Heart right ventricle (tissue), 16 donors: ENCODE measurements at regions not wholly inside any gene's neighbourhood (a gene's known extent, or its start where the extent isn't known, plus 50 kb on each side); places are given as distances from the start of the nearest gene placed in this dataset.

ENCODE experiments used
- ATAC-seq, 8 donors: fragments of 200-7000 bp; cut with Tn5 transposase; one replicate each; pipeline ENCODE4 v1.9.1; 2020; ENCODE audit warnings: mild to moderate bottlenecking in 8 of 8, moderate library complexity in 8 of 8, moderate number of reproducible peaks in 1 of 8
- DNase-seq, 2 donors: peaks; one replicate each; pipeline ENCODE4 v3.0.0-alpha.2; 2020
- H3K27ac ChIP-seq, 10 donors: fragments of 200-600 bp; sonication (generic) in 2 of 10; one replicate each; pipeline versions ENCODE4 v1.5.0 to v1.8.0; 2020 to 2022; ENCODE audit warnings: mild to moderate bottlenecking in 3 of 10
- H3K27me3 ChIP-seq, 7 donors: fragments of 200-600 bp; one replicate each; pipeline ENCODE4 v1.8.0; 2021 to 2022; ENCODE audit warnings: mild to moderate bottlenecking in 2 of 7
- H3K36me3 ChIP-seq, 9 donors: fragments of 200-600 bp; sonication (generic) in 1 of 9; one replicate each; pipeline versions ENCODE4 v1.5.0 to v1.8.0; 2020 to 2022; ENCODE audit warnings: mild to moderate bottlenecking in 2 of 9
- H3K4me1 ChIP-seq, 9 donors: fragments of 200-600 bp; sonication (generic) in 1 of 9; one replicate each; pipeline versions ENCODE4 v1.5.0 to v1.8.0; 2020 to 2022; ENCODE audit warnings: mild to moderate bottlenecking in 4 of 9
- H3K4me3 ChIP-seq, 10 donors: fragments of 200-600 bp; sonication (generic) in 2 of 10; one replicate each; pipeline versions ENCODE4 v1.5.0 to v1.8.0; 2020 to 2022; ENCODE audit warnings: mild to moderate bottlenecking in 7 of 10, moderate library complexity in 2 of 10
- H3K9me3 ChIP-seq, 11 donors: fragments of 200-600 bp in 10 of 11; sonication (generic) in 2 of 11; one replicate each; pipeline versions ENCODE4 v1.5.0 to v1.8.0; 2013 to 2022; ENCODE audit warnings: mild to moderate bottlenecking in 2 of 11, control low read depth in 1 of 11, moderate library complexity in 1 of 11
- WGBS, 2 donors: extraction: QIAGEN DNeasy Blood & Tissue Kit; methylation state at CpG; one replicate each; pipeline ENCODE4 v1.1.7; 2013; ENCODE audit warnings: inconsistent platforms in 1 of 2; 5-methylcytosine and 5-hydroxymethylcytosine counted together
- intact Hi-C, 10 donors: fragments of 100-400 bp; cut with DNase I; formaldehyde crosslinking; loops; one replicate each; pipeline versions ENCODE4 v1.11.1 to v1.14.2; 2022
- TF ChIP-seq, protein P1 (sequence below), 9 donors: fragments of 200-600 bp; sonication (generic) in 2 of 9; IDR thresholded peaks; one replicate each; pipeline versions ENCODE4 v1.5.0 to v1.8.0; 2021 to 2022; ENCODE audit warnings: antibody characterized with exemption in 9 of 9, mild to moderate bottlenecking in 5 of 9, moderate library complexity in 1 of 9
- donor health status: Arrhythmogenic right ventricular cardiomyopathy.
- donor health status: ischemic (EF 13 %, LVEDD 7.1; RV severe dilation, severe dysfunction).
- donor health status: healthy with polysubstance abuse.
- donor health status: DM: no; HTN: yes; CAD: no.
- donor health status: DM: no; HTN: no; CAD: no.
- donor health status: ischemic (EF 25% LVEDD 6.9; RV normal size, moderate dysfunction).
- donor health status: ischemic (EF 25% LVEDD 5.7; RV mildly dilated, moderate dysfunction).
- donor health status: healthy.
- donor health status: DM: yes; HTN: yes; CAD: no.
- donor health status: Ischemic cardiomyopathy.
- donor health status: ischemic (EF 35%, LVEDD 5.7; RV mildly dilated, moderate dysfunction).
- donor health status: nonischemic (EF 11% LVEDD 7.7; RV severe dilation, severe dysfunction).
- donor health status: DM: yes; HTN: yes; CAD: no.
- donor health status: PGD.
- donor health status: ischemic (EF 29% LVEDD 5.4; RV normal size, mild dysfunction).
- donor health status: nonischemic (EF 23%, LVEDD 6.1; RV moderate dilation, normal function).

GRCh38 chr3:124582621-124583395 is 147.4 kb upstream of the UMPS start:
- WGBS, 2 donors: 93 to 96% methylated on average over 3 of the region's 3 CpGs
- intact Hi-C loops: loop anchor here in 2 of 10 donors (5.0 kb wide), 2 partner anchors 94 to 99 kb away; no protein-coding TSS in a partner anchor
- TF ChIP-seq, protein P1, sequence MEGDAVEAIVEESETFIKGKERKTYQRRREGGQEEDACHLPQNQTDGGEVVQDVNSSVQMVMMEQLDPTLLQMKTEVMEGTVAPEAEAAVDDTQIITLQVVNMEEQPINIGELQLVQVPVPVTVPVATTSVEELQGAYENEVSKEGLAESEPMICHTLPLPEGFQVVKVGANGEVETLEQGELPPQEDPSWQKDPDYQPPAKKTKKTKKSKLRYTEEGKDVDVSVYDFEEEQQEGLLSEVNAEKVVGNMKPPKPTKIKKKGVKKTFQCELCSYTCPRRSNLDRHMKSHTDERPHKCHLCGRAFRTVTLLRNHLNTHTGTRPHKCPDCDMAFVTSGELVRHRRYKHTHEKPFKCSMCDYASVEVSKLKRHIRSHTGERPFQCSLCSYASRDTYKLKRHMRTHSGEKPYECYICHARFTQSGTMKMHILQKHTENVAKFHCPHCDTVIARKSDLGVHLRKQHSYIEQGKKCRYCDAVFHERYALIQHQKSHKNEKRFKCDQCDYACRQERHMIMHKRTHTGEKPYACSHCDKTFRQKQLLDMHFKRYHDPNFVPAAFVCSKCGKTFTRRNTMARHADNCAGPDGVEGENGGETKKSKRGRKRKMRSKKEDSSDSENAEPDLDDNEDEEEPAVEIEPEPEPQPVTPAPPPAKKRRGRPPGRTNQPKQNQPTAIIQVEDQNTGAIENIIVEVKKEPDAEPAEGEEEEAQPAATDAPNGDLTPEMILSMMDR (IDR thresholded peaks at IDR 0.05): no peak
- no peak overlapping the region for H3K27ac ChIP-seq
- no peak overlapping the region for H3K4me3 ChIP-seq
- peaks cover 0 to 43% (median 0%) of the 10 kb centered on the region in 7 donors for H3K27me3 ChIP-seq
- no peak for ATAC-seq
- H3K4me1 ChIP-seq: peaks cover 0 to 38% (median 27%) of the 10 kb centered on the region in 9 donors
- DNase-seq: no peak
- H3K9me3 ChIP-seq: no peaks in the 10 kb centered on the region
- no peaks in the 10 kb centered on the region for H3K36me3 ChIP-seq

DNA sequence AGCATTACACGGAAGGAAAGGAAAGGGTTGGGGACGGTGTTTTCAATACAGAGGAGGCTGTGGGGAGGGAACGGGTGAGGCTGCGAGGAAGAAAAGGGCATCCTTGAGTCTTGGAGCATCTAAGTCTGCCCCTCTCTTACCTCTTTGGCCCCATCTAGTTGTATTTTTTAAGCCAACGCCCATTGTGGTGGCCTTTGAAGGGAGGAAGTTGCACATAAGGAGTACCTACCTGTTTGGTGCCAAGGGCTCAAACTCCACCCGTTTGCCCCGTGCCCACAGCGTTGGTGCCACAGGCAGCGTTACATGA is 146.1 kb upstream of the UMPS start:
- Histone ChIP-seq H3K4me3 (peak overlapping the region; percentile 32 to 70 (median 65)), H3K27me3 (peaks cover 0 to 43% (median 0%) of the 10 kb centered on the region in 7 donors), H3K4me1 (peaks cover 0 to 45% (median 27%) of the 10 kb centered on the region in 9 donors), H3K27ac (peak overlapping the region in 8 of 10 donors; percentile 75 to 91 (median 87)), H3K36me3 (no peaks in the 10 kb centered on the region), H3K9me3 (no peaks in the 10 kb centered on the region)
- DNase-seq (no peak), ATAC-seq (no peak)
- TF ChIP-seq, protein P1 (IDR thresholded peaks at IDR 0.05): no peak
- WGBS, 2 donors: 7 to 18% methylated on average over 9 of the region's 9 CpGs
- intact Hi-C loops: loop anchor here in 2 of 10 donors (5.0 kb wide), 2 partner anchors 93 to 98 kb away; no protein-coding TSS in a partner anchor

DNA sequence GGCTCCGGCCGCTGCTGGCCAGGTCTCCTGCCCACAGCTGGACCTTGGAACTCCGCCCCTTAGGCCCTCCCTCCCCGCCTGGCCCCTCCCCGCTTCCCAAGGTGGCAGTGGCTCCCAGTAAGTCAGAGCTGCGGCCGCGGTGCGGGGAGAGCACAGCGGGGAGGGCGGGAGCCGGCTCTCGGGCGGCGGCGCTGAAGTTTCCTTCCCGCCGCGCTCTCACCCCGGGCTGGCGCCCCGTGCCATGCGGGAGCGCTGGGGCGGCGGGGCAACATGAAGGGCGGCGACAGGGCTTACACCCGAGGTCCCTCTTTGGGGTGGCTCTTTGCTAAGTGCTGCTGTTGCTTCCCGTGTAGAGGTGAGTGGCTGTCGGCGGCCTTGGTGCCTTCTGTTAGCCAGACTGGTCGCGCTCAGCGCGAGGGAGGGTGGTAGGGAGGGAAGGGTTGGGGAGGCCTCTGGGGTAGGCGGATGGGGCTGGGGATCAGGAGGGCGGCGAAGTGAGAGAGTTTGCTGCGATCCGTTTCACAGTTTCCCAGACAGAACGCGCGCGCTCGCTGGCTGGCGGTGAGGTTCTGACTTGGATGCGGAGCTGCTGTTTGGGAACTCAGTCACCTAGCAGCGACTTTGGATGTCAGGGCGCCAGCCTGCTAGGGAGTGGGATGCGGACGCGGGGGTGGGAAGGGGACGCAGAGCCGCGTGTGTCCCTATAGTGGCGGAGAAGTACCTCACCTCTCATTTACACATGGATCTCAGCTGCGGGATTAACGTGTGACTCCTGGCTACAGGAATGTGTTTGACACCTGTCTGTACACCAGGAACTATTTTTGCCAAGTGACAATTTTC is 145.5 kb upstream of the UMPS start:
- H3K36me3 ChIP-seq: no peaks in the 10 kb centered on the region
- DNase-seq: peak; percentile 79 to 85
- intact Hi-C loops: loop anchor here in 2 of 10 donors (5.0 kb wide), 2 partner anchors 93 to 98 kb away; no protein-coding TSS in a partner anchor
- H3K4me1 ChIP-seq: peaks cover 0 to 45% (median 27%) of the 10 kb centered on the region in 9 donors
- WGBS, 2 donors: 1 to 2% methylated on average over 59 of the region's 59 CpGs
- H3K27me3 ChIP-seq: peaks cover 0 to 43% (median 0%) of the 10 kb centered on the region in 7 donors
- H3K27ac ChIP-seq: peak overlapping the region; percentile 61 to 91 (median 84)
- H3K4me3 ChIP-seq: peak overlapping the region; percentile 32 to 70 (median 65)
- ATAC-seq: peak; percentile 88 to 95 (median 92)
- TF ChIP-seq, protein P1 (IDR thresholded peaks at IDR 0.05): peak in 1 of 9 donors; percentile 4
- H3K9me3 ChIP-seq: no peaks in the 10 kb centered on the region
